HFF-Myc (cell line): ENCODE measurements at regions not wholly inside any gene's neighbourhood (a gene's known extent, or its start where the extent isn't known, plus 50 kb on each side); places are given as distances from the start of the nearest gene placed in this dataset.

ENCODE experiments used
- DNase-seq: peaks from one replicate; pipeline ENCODE4 v3.0.0-alpha.2; 2011; ENCODE audit warnings: low read depth; ENCODE audit errors: extremely low read depth
- H3K4me3 ChIP-seq: replicated peaks from 2 replicates; pipeline ENCODE4 v1.5.1; 2011; ENCODE audit warnings: low read depth, mild to moderate bottlenecking, control low read depth, low read length
- CTCF ChIP-seq: IDR thresholded peaks from 2 replicates; pipeline ENCODE4 v1.5.1; 2012; ENCODE audit warnings: mild to moderate bottlenecking, low read depth, low read length, control low read depth; ENCODE audit errors: missing control alignments

- TF ChIP-seq CTCF, result no peak
- DNase-seq, result no peak
- no peak overlapping the region for H3K4me3 ChIP-seq
These were observed 248.5 kb downstream of the THBS2 start for GRCh38 chr6:169005166-169005565.

- no peak for DNase-seq
These were observed 253.6 kb downstream of the THBS2 start for GRCh38 chr6:169000022-169000421.

GRCh38 chr6:168999392-168999791 lies 254.3 kb downstream of the THBS2 start:
- no peak for DNase-seq
- no peak overlapping the region for H3K4me3 ChIP-seq
- TF ChIP-seq CTCF, result no peak

More at GRCh38 chr6:169000022-169000421, 253.6 kb downstream of the THBS2 start:
- no peak overlapping the region for H3K4me3 ChIP-seq
- no peak for TF ChIP-seq CTCF

DNA sequence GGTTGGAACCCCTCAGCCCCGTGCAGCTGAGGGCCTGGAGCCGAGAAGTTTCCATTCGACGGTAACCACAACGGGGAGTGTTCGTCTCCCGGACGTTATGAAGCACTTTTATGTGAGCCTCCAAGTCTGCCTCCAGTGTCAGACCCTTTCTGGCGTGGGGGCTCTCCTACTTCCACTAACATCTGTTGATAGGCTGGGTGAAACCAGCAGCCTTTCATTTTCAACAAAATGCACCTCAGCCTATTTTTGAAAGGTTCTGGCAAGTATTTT lies 257.4 kb downstream of the THBS2 start:
- DNase-seq, result no peak
- no peak overlapping the region for H3K4me3 ChIP-seq
- no peak for TF ChIP-seq CTCF

GRCh38 chr6:168995526-168996355 lies 257.9 kb downstream of the THBS2 start:
- no peak overlapping the region for H3K4me3 ChIP-seq
- no peak for DNase-seq
- no peak for TF ChIP-seq CTCF

DNA sequence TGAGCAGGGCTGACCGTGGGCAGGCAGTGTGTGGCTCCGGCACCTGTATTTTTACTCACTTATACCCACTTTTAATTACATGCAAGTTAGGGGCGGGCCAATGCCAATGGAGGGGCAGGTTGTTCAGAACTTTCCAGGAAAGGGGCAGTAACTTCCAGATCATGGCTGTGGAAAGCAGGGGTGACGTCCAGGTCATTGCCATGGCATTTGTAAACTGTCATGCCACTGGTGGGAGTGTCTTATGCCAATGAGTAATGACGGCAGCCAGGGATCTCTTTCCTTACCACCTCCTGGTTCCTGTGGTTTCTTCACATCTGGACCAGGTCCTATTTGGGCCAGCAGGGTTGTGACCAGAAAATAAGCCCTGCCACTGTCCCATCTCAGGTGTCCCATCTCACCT lies 258.7 kb downstream of the THBS2 start:
- no peak overlapping the region for H3K4me3 ChIP-seq
- TF ChIP-seq CTCF, result no peak
- no peak for DNase-seq
